Superior temporal gyrus (tissue), 1 donor: ENCODE measurements at regions not wholly inside any gene's neighbourhood (a gene's known extent, or its start where the extent isn't known, plus 50 kb on each side); places are given as distances from the start of the nearest gene placed in this dataset.
A peak's percentile ranks its signal among the peaks of the same experiment; 100 is the strongest.
"Not testable (repeated sequence)": the region's sequence is repeated elsewhere in the genome, so short reads cannot be mapped to it uniquely, and the experiment has no call there.

Experiments
- DNase-seq: peaks from one replicate; pipeline ENCODE4 v3.0.0-alpha.2; 2016; ENCODE audit errors: extremely low spot score

DNA sequence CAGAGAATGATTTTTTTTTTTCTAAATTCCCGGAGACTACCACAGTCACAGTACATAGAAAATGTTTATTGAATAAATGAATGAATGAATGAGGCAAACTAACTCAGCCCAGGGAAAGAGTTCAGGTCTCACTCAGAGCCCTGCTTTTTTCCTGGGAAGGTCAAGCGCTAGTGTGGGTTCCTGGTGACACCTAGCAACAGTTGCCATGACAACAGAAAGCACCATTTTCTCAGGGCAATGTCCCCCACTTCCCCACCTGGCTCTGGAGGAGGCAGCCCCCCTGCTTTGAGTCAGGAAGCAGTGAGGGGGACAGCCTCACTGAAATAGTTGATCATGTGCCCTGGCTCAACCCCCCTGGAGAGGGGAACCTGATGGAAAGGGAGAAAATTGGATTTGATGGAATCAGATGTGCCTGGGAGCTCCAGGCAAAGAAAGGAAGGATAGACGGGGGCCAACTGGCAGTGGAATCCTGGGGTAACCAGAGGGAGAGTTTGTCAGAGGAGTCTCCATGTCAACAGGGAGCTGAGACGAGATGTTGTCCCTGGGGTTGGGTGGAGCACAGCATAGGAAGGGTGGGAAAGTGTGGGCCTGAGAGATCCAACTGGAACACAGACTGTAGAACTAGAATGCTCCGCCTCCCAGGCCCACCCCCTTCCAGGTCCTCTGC is 242.2 kb upstream of the CCL2 start:
- no peak for DNase-seq

DNA sequence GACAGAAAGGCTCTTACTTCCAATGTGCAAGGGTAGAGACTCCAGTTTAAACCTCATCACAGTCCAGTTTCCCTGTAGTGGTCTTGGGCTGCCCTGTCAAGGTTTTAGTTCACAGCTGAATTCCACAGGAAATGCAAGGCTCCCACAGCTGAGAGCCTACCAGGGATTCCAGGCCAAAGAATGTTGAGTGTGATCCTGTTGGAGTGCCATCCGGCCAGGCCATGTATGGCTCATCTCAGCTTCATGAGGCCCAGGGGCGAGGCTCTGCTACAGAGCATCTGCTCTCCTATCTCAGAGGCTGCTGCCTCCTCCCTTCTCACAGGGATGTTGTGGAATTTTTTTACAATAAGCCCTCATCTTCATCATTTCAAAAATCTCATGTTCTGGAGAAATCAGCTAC is 239.8 kb upstream of the CCL2 start:
- no peak for DNase-seq

DNA sequence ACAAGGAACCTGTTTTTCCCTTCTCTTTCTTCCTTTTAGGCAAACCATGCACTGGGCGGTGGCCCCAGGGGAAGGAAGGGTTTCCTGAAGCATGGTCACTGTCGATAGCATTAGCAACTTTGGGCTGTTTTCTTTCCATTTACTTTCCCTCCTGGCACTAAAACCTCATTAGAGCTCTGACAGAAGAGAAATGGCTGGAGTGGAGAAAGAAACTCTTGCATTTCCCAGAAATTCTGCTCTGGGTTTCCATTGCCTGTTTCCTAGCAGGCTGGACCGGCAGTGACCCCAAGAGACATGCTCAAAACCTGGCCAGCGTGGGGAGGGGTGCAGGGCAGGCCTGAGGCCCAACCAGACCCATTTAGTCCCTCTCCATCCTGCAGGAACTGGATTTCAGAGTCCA is 230.7 kb upstream of the CCL2 start:
- DNase-seq: peak; percentile 35

DNA sequence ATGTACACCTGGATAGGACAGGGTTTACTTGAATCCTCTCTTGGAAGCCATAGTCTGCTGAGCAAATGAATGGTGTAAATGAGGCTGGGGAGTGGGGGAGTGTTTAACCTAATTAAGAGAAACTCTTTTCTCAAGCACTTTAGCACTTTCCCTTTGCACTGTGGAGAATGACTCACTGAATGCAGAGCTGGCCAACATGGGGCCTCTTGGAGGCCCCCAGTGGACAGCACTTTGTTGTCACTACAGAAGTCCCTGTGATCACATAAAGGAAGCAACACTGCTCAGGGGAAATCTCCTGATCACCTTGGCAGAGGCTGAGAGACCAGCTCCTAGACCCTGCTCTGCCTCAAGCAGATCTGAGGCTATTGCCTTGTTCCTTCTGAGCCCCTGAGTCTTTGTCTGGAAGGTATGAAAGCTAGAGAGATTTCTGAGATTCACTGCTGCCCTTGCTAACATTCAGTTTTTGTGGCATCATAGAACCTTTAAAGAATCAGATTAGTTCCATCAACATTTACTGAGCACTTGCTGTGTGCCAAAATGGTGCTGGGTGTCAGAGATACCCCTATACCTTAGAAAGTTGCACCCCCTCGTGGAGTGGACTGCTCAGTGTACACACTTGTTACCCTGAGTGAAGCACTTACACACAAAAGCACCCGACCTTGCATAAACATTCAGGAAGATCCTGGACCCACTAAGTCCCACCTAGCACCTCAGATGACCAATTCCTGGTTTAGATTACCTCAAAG is 230.1 kb upstream of the CCL2 start:
- DNase-seq: no peak

DNA sequence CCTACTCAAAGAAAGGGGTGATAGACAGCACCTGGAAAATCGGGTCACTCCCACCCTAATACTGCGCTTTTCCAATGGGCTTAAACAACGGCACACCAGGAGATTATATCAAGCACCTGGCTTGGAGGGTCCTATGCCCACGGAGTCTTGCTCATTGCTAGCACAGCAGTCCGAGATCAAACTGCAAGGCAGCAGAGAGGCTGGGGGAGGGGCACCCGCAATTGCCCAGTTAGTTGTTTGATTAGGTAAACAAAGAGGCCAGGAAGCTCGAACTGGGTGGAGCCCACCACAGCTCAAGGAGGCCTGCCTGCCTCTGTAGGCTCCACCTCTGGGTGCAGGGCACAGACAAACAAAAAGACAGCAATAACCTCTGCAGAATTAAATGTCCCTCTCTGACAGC is 224.5 kb upstream of the CCL2 start:
- DNase-seq: not testable (repeated sequence)

DNA sequence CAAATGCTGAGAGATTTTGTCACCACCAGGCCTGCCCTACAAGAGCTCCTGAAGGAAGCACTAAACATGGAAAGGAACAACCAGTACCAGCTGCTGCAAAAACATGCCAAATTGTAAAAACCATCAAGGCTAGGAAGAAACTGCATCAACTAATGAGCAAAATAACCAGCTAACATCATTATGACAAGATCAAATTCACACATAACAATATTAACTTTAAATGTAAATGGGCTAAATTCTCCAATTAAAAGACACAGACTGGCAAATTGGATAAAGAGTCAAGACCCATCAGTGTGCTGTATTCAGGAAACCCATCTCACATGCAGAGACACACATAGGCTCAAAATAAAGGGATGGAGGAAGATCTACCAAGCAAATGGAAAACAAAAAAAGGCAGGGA is 222.8 kb upstream of the CCL2 start:
- not testable (repeated sequence) for DNase-seq

DNA sequence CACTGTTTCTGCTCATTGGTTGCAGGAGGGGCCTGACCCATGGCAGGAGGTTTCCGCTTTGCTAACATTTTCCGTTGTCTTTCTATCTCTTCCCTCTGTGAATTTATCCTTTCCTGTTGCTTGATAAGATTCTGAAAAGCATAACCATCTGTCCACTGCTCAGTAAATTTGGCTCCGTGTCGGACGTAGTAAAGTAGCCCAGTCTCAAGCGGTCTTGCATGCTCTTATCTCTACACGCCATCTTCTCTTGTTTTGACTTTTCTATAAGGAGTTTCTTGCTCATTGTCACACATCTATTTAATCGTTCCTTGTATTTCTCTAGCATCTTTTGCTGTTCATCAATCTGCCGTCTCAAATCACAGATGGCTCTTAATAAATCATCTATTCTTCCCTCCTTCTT is 216.3 kb upstream of the CCL2 start:
- DNase-seq: not testable (repeated sequence)

DNA sequence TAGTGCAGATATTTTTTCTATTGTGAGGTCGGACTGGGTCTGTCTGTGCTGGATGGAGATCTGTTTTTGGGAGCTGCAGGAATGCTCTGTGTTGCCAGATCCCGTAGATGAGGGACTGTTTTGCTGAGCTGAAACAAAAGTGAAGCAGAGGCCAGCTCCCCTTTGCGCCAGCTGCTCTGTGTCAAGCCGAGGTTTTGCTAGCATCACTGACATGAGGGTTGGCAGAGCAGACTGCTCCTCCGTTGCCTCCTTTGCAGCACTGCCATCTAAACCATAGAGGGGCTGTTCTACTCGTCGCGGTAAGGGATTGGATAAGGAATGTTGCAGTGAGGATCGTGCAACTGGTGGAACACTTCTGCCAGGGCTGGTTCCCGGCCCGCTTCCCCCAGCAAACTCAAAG is 215.9 kb upstream of the CCL2 start:
- not testable (repeated sequence) for DNase-seq

DNA sequence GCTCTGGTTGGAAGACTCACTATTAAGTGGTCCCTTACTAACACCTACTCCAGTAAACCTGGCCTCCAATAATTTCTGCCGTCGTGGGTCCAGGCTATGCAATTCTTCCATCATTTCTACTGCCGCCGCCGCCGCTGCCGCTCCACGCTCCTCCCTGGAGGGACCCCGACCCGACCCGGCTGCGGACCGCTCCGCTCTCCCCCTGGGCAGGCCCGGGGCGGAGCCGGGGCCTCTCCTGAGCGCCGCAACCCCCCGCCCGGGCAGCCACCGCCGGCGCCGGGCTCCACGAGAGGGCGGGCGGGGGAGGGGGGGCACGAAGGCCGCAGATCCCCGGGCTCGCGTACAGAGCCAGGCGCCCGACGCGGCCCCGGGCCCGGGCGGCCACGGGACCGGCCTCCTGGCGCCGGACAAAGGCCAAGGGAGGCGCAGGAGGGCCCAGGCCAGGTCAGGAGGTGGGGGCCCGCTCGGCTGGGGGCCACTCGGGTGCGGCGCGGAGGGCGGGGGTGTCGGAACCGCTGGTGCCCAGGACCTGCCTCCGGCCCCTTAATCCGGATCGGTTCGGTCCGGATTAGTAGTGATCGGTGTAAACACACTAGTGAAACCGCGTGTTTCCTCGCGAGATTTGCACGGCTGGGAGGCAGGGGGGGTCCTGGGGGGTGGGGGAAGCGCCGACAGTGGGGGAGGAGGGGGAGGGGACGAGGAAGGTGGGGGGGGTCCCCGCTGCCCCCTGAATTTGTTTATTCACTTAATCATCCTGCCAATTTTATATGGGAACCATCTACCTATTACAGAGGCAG is 215.1 kb upstream of the CCL2 start:
- DNase-seq: not testable (repeated sequence)

DNA sequence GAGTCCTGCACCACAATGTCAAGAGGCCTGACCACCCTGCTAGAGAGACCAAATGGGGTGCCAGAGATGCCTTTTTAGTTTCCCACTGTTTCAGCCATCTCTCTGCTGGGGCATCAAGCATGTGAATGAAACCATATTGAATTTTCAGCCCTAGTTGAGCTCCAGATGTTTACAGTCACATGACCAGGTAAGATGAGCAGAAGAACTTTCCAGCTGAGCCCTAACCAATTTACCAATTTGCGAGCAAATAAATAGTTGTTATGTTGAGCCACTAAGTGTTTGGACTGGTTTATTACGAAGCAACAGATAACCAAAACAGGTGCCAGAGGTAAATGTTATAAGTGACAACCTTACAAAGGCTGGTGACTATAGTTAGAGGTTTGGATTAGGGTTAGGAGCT is 209.1 kb upstream of the CCL2 start:
- no peak for DNase-seq

DNA sequence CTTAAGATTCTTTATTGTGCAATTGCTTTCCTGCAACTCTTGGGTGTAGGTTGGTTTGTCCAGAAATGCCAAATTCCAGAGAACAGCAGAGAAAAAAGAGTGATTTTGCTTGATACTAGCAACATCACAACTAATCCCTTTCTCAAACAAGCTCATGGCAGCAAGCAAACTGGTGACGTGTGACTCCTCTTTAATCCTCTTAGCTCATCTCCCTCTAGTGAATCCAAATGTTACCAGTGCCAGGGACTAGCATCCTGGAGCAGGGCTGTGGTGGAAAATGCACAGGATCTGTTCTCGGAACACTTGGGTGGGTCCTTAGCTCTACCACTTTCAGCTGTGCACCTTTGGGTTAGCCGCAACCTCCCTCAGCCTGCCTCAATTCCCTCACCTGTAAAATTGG is 204.0 kb upstream of the CCL2 start:
- DNase-seq: peak; percentile 17

DNA sequence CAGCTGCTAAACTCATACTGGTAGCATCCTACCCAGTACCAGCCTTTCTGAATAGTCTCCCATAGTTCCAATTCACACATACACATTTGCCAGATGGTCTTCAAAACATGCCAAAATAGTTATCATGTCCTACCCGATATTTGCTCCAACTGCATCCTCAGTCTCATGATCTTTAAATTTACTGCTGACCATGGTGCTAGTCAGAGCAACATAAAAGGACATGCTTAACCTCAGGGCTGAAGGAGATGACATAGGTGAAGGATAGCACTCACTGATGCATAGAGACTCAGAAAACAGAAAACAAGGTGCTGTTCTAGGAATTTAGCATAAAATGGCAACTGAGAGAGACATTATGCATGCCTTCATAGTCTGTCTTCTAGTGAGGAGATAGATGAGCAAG is 200.6 kb upstream of the CCL2 start:
- no peak for DNase-seq

DNA sequence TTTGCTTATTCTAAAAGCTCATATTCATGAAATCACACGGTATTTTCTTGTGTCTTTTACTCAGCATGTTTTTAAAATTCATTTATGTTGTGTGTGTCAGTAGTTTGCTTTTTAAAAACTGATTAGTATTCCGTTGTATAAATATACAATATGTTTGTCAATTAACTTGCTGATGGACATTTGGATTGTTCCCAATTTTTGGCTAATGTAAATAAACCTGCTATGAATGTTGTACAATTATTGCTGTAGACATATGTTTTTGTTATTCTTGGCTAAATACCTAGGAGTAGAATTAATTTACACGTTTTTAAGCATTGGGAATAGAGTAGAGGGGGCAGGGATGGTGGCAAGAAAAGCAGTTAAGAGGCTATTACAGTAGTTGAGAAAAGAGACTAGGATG is 199.5 kb upstream of the CCL2 start:
- no peak for DNase-seq

DNA sequence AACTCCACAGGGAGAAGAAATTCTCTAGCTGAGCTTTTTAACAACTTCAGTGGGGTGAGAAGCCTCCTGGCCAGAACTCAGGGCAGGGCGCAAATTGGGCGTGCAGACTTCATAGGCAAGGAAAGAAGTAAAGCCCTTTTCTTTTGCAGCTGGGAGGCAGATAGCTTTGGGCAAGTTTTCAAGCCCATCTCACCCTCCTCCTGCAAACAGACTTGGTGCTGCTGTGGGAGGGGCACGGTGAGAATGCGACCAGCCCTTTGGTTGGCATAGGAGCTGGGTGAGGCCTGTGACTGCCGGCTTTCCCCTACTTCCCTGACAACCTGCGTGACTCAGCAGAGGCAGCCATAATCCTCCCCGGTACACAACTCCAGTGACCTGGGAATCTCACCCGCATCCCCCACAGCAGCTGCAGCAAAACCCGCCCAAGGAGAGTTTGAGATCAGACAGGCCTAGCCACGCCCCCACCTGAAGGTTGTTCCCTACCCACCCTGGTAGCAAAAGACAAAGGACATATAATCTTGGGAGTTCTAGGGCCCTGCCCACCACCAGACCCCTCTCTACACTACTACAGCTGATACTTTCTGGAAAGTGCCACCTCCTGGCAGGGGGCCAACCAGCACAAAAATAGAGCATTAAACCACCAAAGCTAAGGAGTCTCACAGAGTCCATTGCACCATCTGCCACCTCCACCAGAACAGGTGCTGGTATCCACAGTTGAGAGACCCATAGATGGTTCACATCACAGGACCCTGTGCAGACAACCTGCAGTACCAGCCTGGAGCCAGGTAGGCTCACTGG is 195.5 kb upstream of the CCL2 start:
- DNase-seq: no peak

DNA sequence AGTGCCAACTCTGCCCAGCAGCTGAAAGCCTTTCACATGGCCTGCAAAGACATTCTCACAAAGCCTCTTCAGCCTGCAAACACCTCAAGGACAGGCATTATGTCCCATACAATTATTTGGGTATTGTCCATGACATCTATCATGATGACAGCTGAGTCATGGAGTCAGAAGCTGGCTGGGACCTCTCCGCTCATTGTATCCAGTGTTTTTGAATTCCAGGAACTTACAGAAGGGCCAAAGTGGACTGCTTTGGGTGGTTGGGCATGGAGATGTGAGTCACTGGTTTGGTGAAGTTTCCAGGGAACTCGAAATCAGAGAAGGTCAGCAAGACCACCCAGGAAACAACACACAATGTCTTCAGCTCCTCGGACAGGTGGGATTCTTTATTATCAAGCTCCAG is 188.6 kb upstream of the CCL2 start:
- DNase-seq: no peak

DNA sequence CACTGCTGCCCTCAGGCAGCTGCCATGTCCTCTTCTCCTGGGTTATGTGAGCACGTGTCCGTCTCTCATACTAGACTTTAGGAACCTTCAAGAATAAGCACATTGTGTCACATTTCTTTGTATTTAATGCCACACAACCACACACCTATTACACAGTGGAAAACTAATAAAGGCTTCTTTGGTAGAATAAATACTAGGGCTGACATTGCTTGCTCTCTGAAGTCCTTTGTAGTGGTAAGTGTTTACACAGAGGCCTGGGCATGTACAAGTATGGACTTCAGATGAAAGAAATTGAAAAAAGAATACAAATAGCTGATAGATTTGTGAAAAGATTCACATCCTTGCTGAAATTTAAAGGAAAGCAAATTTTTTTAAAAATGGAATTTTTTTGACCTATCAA is 188.1 kb upstream of the CCL2 start:
- DNase-seq: no peak

DNA sequence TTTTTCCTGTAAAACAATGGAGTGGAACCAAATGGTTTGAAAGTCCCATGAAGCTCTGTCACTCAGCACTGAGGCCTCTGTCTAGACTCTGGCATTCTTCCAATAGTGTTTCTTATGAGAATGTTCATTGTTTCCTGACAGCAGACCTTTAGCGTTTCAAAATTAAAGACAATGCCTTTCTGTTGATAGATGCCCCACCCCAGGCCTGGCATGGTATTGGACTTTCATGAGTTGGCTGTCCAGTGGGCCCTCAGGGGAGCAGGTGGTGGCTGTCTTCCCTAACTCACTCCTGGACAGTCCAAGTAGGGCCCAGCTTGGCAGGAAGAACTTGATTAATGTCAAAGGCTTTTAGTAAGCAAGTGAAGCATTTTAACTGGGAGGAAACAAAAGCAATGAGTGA is 186.5 kb upstream of the CCL2 start:
- DNase-seq: peak; percentile 64

DNA sequence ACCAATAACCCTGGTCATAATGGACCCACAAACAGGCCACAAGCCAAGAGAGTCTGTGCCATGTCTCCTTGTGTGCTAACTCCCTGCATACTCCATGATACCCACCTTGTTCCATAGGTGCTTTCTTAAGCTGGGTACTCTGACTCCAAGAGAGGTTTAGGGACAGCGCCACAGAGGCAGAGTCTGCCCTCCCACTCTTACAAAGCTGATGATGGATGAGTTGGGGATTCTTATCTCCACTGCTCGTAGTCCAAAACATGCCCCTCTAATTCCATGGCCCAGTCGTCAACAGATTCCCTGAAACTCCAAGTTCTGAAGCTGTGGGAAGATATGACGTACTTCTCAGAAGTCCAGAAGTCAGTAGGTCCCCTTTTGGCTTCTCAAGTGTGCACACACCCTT is 184.4 kb upstream of the CCL2 start:
- no peak for DNase-seq

DNA sequence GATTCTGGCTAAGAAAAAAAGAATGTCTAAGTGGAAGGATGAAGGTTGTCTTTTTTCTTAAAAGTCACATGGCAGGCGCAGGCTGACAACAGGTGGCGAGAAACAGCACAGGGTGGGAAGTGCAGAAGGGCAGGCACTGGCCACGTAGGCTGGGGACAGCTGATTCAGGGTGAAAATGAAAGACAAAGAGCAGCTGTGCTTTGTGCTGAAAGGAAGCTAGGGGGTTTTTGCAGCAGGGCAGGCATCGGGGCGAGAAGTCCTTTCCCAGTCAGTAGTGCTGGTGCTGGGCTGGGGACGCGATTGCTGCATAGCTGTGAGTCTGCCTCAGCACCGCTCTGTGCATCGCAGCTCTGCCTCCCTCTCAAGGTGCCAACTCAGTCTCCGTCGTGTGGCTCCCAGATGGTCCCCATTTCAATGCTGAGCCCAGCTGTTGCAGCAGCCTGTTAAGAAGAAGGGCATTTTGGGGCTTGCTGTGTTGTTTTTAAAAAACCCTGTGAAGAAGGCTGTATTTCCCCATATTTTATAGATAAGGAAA is 183.1 kb upstream of the CCL2 start:
- no peak for DNase-seq

DNA sequence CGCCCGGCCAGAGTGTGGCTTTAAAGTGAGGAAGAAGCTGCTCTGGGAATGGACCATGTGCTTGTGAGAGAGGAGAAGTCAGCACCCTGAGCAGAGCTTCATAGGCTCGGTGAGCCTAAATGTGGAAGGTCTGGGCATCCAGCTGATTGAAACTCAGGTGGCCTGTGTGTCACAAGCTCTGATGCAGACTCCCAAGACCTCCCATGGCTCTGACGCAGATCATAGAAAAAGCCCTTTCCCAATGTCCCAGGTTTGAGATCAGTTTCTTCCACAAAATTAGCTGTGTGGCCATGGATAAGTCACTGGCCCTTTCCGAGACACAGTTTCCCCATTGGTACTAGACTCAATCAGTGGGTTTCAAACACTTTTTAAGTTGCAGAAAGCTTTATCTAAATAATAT is 180.0 kb upstream of the CCL2 start:
- no peak for DNase-seq

DNA sequence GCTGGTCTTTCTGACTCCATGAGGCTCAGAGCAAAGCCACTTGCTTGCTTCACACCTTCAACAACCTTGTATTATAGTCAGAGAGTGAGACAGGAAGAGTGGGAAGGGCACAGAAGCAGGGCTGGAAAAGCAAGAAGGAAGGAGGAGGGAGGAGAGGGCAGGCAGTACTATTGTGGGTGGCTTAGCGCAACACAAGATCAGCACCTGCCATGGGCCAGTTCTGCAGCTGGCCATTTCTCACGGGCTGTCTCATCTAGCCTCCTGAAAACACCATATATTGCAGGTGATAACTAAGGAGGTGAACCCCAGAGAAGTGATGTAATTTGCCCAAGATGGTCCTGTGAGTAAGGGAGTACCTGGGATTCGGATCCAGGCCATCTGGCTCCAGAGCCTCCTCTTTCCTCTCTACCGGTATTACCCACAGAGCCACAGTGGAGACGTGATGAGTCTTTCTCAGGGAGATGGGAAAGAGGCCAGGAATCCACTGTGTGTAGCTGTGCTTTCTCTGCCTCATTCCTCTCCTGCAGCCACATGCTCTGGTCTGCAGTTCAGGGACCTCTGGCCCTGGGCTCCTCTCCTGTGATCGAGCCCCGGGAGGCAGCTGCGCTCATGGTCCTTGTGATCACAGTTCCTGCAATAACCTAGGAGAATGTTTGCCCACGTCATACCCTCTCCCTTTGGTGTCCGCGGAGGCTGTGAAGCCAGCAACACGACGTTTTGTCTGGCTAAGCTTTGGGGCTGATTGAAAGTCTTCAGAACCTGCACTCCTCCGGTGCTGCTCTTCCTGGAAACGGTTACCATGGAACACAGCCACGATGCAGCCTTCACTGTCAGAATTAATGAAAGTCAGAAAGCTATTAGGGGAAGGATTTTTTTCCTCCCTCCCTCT is 178.1 kb upstream of the CCL2 start:
- peak; percentile 45 for DNase-seq
